ENCODE measurements at regions not wholly inside any gene's neighbourhood (a gene's known extent, or its start where the extent isn't known, plus 50 kb on each side); places are given as distances from the start of the nearest gene placed in this dataset.

DNA sequence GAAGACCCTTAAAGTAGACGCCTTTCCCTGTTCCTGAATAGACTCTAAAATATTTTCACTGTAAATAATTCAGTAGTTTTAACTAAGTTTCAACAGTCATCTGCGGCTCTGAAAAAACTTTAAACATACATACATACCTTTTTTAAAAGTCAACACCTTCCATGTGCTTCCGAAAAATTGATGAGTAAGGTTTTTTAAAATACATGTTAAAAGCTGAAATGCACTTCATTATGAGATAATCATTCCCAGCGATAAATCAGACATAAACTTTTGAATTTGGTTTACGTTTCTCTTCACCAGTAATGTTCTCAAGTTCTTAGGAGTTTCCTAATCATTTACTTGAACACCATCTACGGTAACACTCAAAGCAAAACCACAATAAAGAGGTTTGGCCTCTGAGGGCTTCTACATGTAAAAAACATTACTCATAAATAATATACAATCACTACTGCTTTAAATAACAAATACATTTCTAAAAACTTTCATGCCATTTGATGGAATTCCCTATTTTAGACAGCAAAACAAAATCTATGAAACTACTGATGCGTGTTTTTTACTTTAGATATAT lies 403.5 kb downstream of the SHQ1 start:
- TF ChIP-seq SMC3 (IDR thresholded peaks at IDR 0.05; ENCODE audit: low read depth, low read length) (no peak), NFIC (IDR thresholded peaks at IDR 0.05; ENCODE audit: borderline replicate concordance) (no peak), ELF1 (IDR thresholded peaks at IDR 0.05) (no peak), FOSL2 (IDR thresholded peaks at IDR 0.05; ENCODE audit: borderline replicate concordance, low read depth) (no peak), MEF2A (IDR thresholded peaks at IDR 0.05; ENCODE audit: borderline replicate concordance, low read depth) (no peak), TAF1 (IDR thresholded peaks at IDR 0.05; ENCODE audit: borderline replicate concordance, low read depth, low read length) (no peak), CHD2 (IDR thresholded peaks at IDR 0.05; ENCODE audit: low read length, partially characterized antibody) (no peak), EZH2phosphoT487 (IDR thresholded peaks at IDR 0.05; ENCODE audit: borderline replicate concordance, low read depth) (no peak), GABPA (IDR thresholded peaks at IDR 0.05; ENCODE audit: low read depth) (no peak), RFX5 (IDR thresholded peaks at IDR 0.05; ENCODE audit: low read length) (no peak), FOXJ3 (CRISPR knock-in tag; IDR thresholded peaks at IDR 0.05) (no peak), MXI1 (IDR thresholded peaks at IDR 0.05; ENCODE audit: low read depth, low read length) (no peak)
- TF ChIP-seq, protein P1, sequence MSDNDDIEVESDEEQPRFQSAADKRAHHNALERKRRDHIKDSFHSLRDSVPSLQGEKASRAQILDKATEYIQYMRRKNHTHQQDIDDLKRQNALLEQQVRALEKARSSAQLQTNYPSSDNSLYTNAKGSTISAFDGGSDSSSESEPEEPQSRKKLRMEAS (IDR thresholded peaks at IDR 0.05; ENCODE audit: low read depth) = no peak
- TF ChIP-seq, protein P2, sequence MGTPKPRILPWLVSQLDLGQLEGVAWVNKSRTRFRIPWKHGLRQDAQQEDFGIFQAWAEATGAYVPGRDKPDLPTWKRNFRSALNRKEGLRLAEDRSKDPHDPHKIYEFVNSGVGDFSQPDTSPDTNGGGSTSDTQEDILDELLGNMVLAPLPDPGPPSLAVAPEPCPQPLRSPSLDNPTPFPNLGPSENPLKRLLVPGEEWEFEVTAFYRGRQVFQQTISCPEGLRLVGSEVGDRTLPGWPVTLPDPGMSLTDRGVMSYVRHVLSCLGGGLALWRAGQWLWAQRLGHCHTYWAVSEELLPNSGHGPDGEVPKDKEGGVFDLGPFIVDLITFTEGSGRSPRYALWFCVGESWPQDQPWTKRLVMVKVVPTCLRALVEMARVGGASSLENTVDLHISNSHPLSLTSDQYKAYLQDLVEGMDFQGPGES (IDR thresholded peaks at IDR 0.05; ENCODE audit: low read depth, low read length) = no peak
- TF ChIP-seq, protein P3, sequence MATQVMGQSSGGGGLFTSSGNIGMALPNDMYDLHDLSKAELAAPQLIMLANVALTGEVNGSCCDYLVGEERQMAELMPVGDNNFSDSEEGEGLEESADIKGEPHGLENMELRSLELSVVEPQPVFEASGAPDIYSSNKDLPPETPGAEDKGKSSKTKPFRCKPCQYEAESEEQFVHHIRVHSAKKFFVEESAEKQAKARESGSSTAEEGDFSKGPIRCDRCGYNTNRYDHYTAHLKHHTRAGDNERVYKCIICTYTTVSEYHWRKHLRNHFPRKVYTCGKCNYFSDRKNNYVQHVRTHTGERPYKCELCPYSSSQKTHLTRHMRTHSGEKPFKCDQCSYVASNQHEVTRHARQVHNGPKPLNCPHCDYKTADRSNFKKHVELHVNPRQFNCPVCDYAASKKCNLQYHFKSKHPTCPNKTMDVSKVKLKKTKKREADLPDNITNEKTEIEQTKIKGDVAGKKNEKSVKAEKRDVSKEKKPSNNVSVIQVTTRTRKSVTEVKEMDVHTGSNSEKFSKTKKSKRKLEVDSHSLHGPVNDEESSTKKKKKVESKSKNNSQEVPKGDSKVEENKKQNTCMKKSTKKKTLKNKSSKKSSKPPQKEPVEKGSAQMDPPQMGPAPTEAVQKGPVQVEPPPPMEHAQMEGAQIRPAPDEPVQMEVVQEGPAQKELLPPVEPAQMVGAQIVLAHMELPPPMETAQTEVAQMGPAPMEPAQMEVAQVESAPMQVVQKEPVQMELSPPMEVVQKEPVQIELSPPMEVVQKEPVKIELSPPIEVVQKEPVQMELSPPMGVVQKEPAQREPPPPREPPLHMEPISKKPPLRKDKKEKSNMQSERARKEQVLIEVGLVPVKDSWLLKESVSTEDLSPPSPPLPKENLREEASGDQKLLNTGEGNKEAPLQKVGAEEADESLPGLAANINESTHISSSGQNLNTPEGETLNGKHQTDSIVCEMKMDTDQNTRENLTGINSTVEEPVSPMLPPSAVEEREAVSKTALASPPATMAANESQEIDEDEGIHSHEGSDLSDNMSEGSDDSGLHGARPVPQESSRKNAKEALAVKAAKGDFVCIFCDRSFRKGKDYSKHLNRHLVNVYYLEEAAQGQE (IDR thresholded peaks at IDR 0.05; ENCODE audit: low read depth, low read length) = no peak
- DNase-seq = no peak
- POLR2A ChIA-PET = no interaction called here
- CTCF ChIA-PET = no interaction called here
- Histone ChIP-seq H3K4me2 (peak overlapping the region; percentile 74), H3F3A (replicated peaks; ENCODE audit: insufficient read depth) (peaks cover 9% of the 10 kb centered on the region), H3K79me2 (ENCODE audit: insufficient read depth) (peaks cover 70% of the 10 kb centered on the region), H3K9me3 (no peaks in the 10 kb centered on the region), H3K27ac (ENCODE audit: low read depth in 2 of 2, low read length in 1 of 2) (no peak overlapping the region), H3K9ac (no peak overlapping the region; the same call in 1 of the 2 replicates), H3K9me2 (no peaks in the 10 kb centered on the region), H3K36me3 (replicated peaks in 1 of 2; ENCODE audit: control insufficient read depth in 1 of 2, insufficient read depth in 2 of 2, low read length in 1 of 2) (peaks cover 0 to 5% of the 10 kb centered on the region in 2 experiments), H3K27me3 (ENCODE audit: insufficient read depth) (no peaks in the 10 kb centered on the region), H3K4me1 (ENCODE audit: control insufficient read depth in 1 of 2, insufficient read depth in 2 of 2, low read depth in 1 of 2, low read length in 1 of 2) (peaks cover 7 to 20% of the 10 kb centered on the region in 2 experiments; a peak in 3 of 4 replicates), H2AFZ (ENCODE audit: low read depth) (no peak overlapping the region), H4K20me1 (ENCODE audit: insufficient read depth) (peaks cover 64% of the 10 kb centered on the region), H3K4me3 (ENCODE audit: low read depth in 2 of 2, low read length in 1 of 2) (peak overlapping the region in 1 of 2 experiments; percentile 75; a peak in 1 of 4 replicates)
- 95% methylated on average over 7 of the region's 7 CpGs for WGBS (ENCODE audit: low lambda C conversion rate)
